Muscle of arm (tissue), 1 donor: ENCODE measurements at regions not wholly inside any gene's neighbourhood (a gene's known extent, or its start where the extent isn't known, plus 50 kb on each side); places are given as distances from the start of the nearest gene placed in this dataset.
"Not testable (repeated sequence)": the region's sequence is repeated elsewhere in the genome, so short reads cannot be mapped to it uniquely, and the experiment has no call there.

Source experiments
- DNase-seq: peaks from one replicate; pipeline ENCODE4 v3.0.0-alpha.2; 2013

DNA sequence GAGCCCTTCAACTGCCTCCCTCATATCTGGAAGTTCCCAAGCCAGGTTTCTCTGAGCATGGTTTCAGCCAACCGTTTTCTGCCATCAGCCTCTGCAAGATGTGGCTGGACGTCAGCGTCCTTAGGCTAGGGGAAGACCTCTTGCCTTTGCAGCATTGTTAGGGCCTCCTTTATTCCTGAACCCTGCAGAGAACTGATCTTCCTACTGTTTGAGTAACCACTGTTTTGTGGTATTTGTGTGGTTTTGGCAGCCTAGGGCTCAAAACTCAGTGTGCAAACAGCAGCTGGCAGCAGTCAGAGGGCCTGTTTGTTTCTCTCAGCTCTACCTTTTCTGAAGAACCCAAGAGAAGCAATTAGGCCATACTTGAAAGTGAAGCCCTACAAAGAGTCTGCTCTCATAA is 83.4 kb upstream of the SEMA3E start:
- DNase-seq, result no peak

DNA sequence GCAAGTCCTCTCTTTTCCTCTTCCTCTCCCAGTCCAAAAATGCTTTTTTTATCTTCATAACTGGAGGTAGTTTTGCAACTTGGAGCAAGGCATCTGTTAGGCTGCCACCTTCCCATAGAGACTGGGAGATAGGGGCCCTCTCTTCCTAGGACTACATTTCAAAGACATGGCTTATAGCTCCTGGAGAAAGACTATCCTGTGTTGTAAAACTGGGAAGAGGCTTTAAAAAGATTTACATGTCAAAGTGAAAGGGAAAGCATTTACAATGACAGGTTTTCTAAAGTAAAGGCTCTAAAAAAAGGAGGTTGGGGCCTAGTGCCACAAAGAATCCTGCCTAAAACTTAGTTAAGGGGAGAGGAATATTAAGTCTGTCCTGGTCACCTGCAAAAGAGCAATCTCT is 82.2 kb upstream of the SEMA3E start:
- DNase-seq, result no peak

DNA sequence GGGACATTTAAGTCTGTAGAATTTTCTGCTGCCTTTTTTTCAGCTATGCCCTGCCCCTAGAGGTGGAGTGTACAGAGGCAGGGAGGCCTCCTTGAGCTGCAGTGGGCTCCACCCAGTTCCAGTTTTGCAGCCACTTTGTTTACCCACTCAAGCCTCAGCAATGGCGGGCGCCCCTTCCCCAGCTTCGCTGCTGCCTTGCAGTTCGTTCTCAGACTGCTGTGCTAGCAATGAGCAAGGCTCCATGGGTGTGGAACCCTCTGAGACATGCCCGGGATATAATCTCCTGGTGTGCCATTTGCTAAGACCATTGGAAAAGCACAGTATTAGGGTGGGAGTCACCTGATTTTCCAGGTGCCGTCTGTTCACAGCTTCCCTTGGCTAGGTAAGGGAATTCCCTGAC is 68.0 kb upstream of the SEMA3E start:
- not testable (repeated sequence) for DNase-seq

DNA sequence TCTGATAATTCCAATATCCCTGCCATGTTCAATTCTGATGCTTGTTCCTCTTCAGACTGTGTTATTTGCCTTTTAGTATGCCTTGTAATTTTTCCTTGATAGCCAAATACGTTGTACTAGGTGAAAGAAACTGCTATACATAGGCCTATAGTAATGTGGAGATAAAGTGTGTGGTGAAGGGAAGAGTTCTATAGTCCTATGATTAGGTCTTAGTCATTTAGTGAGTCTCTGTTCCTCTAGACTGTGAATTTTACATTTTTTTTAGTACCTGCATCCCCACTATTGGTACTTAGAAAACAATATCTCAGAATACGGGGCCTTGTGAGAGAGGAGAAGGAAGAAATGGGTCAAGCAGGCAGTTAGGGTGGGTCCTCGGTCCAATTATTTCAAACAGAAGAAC is 59.6 kb upstream of the SEMA3E start:
- no peak for DNase-seq

DNA sequence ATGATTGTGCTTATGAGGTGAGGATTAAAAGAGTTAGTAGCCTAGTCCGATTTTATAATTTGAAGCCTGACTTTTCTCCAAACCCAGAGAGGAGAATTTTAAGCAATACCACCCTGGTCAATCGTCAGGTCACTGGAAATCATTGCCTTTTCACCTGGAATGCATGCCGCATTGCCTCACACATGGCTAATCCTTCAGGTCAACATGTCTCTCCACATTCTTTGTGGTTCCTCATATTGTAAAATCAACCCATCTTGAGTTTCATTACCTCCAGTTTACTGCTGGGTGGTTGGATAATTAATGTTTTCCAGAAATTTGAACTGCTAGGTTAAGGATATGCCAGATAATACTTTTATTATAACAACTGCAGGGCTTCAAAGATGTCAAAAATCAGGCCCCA is 55.6 kb upstream of the SEMA3E start:
- no peak for DNase-seq

DNA sequence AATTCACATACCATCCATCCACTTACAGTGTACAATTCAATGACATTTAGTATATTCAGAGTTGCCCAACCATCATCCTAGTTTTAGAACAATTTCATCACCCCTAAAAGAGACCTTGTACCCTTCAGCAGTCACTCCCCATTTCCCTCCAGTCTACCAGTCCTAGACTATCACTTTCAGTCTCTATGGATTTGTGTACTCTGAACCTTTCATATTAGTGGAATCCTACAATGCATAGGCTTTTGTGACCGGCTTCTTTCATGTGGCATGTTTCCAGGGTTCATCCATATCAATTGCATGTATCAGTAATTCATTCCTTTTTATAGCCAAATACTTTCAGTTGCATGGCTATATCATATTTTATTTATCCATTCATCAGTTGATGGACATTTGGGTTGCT is 53.5 kb upstream of the SEMA3E start:
- no peak for DNase-seq

DNA sequence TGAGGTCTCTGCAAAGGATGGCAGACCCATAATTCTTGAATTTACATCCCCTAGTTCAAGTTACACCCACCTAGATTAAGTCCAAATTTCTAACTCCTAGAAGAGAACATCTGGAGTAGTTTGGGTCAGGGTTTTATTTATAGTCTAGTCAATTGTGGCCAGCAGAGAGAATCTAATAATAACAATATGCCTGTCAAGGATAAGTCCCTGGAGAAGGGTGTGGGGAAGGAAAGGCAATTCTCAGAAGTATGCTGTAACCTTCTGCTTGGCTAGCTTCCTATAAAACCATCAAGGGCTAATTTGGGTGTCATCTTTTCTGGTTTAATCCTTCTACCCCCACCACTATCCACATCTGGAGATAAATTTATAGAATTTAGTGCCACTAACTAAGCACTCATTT is 52.8 kb upstream of the SEMA3E start:
- peak; percentile 45 for DNase-seq
